HL-60 (cell line): ENCODE measurements at regions not wholly inside any gene's neighbourhood (a gene's known extent, or its start where the extent isn't known, plus 50 kb on each side); places are given as distances from the start of the nearest gene placed in this dataset.

ENCODE experiments used
- DNase-seq, 2 experiments: peaks; one replicate each; pipeline ENCODE4 v3.0.0-alpha.2; 2010 to 2020; ENCODE audit warnings: low read depth in 1 of 2, low spot score in 1 of 2
- H3K27ac ChIP-seq: fragments of 250-450 bp; sonication (Bioruptor Pico); replicated peaks from 2 replicates; pipeline ENCODE4 v1.5.1; 2020; ENCODE audit warnings: mild to moderate bottlenecking, moderate library complexity
- H3K27me3 ChIP-seq: fragments of 250-450 bp; sonication (Bioruptor Pico); 2 replicates; pipeline ENCODE4 v1.5.1; 2021; ENCODE audit warnings: mild to moderate bottlenecking, moderate library complexity; ENCODE audit not compliant: insufficient read depth, poor library complexity, severe bottlenecking
- H3K4me3 ChIP-seq: replicated peaks from 2 replicates; pipeline ENCODE4 v1.5.1; 2011; ENCODE audit warnings: mild to moderate bottlenecking, control low read depth, low read length; ENCODE audit not compliant: insufficient read depth
- CTCF ChIP-seq: IDR thresholded peaks from one replicate; pipeline ENCODE4 v1.5.1; 2011; ENCODE audit warnings: low read length, control low read depth, inconsistent platforms; ENCODE audit not compliant: insufficient read depth
- GABPA ChIP-seq: IDR thresholded peaks from 2 replicates; pipeline ENCODE4 v1.6.1; 2012; ENCODE audit warnings: low read depth
- POLR2AphosphoS5 ChIP-seq: IDR thresholded peaks from 2 replicates; pipeline ENCODE4 v1.6.1; 2012; ENCODE audit warnings: low read depth
- REST ChIP-seq: IDR thresholded peaks from 2 replicates; pipeline ENCODE4 v1.6.1; 2012; ENCODE audit warnings: low read depth; ENCODE audit not compliant: insufficient replicate concordance
- SPI1 ChIP-seq: IDR thresholded peaks from 2 replicates; pipeline ENCODE4 v1.6.1; 2012; ENCODE audit warnings: low read depth, mild to moderate bottlenecking, borderline replicate concordance

- Histone ChIP-seq H3K4me3 (no peak overlapping the region), H3K27me3 (no peaks in the 10 kb centered on the region), H3K27ac (no peak overlapping the region)
- TF ChIP-seq CTCF (no peak), REST (no peak), SPI1 (no peak), POLR2AphosphoS5 (no peak), GABPA (no peak)
- no peak for DNase-seq
Observed at GRCh38 chr4:143055997-143056396, 128.7 kb upstream of the USP38 start.

- DNase-seq, result no peak
- Histone ChIP-seq H3K27me3 (no peaks in the 10 kb centered on the region), H3K4me3 (no peak overlapping the region), H3K27ac (no peak overlapping the region)
- TF ChIP-seq SPI1, result no peak
- no peak for TF ChIP-seq POLR2AphosphoS5
- TF ChIP-seq CTCF, result no peak
- TF ChIP-seq REST, result no peak
- TF ChIP-seq GABPA, result no peak
Observed at GRCh38 chr4:143071351-143071750, 113.4 kb upstream of the USP38 start.

GRCh38 chr4:143076723-143077122 is 108.0 kb upstream of the USP38 start:
- DNase-seq, result no peak

More at GRCh38 chr4:143076723-143077122, 108.0 kb upstream of the USP38 start:
- Histone ChIP-seq H3K27ac (no peak overlapping the region), H3K4me3 (no peak overlapping the region), H3K27me3 (no peaks in the 10 kb centered on the region)
- no peak for TF ChIP-seq GABPA
- no peak for TF ChIP-seq SPI1
- no peak for TF ChIP-seq CTCF
- no peak for TF ChIP-seq REST
- TF ChIP-seq POLR2AphosphoS5, result no peak
